Right atrium auricular region (tissue), 2 donors: ENCODE measurements at regions not wholly inside any gene's neighbourhood (a gene's known extent, or its start where the extent isn't known, plus 50 kb on each side); places are given as distances from the start of the nearest gene placed in this dataset.

ENCODE experiments used
- DNase-seq: peaks from one replicate; pipeline ENCODE4 v3.0.0-alpha.2; 2019; ENCODE audit warnings: low spot score
- H3K27ac ChIP-seq, 2 donors: fragments of 200-600 bp; sonication (generic); 1 replicate in 1 of 2; 2 replicates in 1 of 2; pipeline ENCODE4 v1.5.1; 2016 to 2019
- H3K27me3 ChIP-seq, 2 donors: fragments of 200-600 bp; sonication (generic); one replicate each; pipeline versions ENCODE4 v1.5.1 to v1.6.0; 2017 to 2019
- H3K36me3 ChIP-seq: fragments of 200-600 bp; sonication (generic); one replicate; pipeline ENCODE4 v1.5.1; 2016
- H3K4me1 ChIP-seq, 2 donors: fragments of 200-600 bp; sonication (generic); one replicate each; pipeline versions ENCODE4 v1.5.1 to v1.6.0; 2017 to 2019
- H3K4me3 ChIP-seq, 2 donors: fragments of 200-600 bp; sonication (generic); 1 replicate in 1 of 2; 2 replicates in 1 of 2; pipeline ENCODE4 v1.5.1; 2017 to 2019; ENCODE audit warnings: mild to moderate bottlenecking in 1 of 2, moderate library complexity in 1 of 2
- H3K9me3 ChIP-seq, 2 donors: fragments of 200-600 bp; sonication (generic); one replicate each; pipeline ENCODE4 v1.5.1; 2019
- TF ChIP-seq, protein P1 (sequence below), 2 donors: fragments of 200-600 bp; sonication (generic); IDR thresholded peaks; one replicate each; pipeline ENCODE4 v1.5.1; 2019; ENCODE audit warnings: antibody characterized with exemption in 2 of 2

- Histone ChIP-seq H3K4me3 (no peak overlapping the region), H3K4me1 (no peaks in the 10 kb centered on the region)
- TF ChIP-seq, protein P1, sequence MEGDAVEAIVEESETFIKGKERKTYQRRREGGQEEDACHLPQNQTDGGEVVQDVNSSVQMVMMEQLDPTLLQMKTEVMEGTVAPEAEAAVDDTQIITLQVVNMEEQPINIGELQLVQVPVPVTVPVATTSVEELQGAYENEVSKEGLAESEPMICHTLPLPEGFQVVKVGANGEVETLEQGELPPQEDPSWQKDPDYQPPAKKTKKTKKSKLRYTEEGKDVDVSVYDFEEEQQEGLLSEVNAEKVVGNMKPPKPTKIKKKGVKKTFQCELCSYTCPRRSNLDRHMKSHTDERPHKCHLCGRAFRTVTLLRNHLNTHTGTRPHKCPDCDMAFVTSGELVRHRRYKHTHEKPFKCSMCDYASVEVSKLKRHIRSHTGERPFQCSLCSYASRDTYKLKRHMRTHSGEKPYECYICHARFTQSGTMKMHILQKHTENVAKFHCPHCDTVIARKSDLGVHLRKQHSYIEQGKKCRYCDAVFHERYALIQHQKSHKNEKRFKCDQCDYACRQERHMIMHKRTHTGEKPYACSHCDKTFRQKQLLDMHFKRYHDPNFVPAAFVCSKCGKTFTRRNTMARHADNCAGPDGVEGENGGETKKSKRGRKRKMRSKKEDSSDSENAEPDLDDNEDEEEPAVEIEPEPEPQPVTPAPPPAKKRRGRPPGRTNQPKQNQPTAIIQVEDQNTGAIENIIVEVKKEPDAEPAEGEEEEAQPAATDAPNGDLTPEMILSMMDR (IDR thresholded peaks at IDR 0.05), result no peak
Observed at GRCh38 chr3:103906808-103907207, 1459.9 kb upstream of the ALCAM start.

DNA sequence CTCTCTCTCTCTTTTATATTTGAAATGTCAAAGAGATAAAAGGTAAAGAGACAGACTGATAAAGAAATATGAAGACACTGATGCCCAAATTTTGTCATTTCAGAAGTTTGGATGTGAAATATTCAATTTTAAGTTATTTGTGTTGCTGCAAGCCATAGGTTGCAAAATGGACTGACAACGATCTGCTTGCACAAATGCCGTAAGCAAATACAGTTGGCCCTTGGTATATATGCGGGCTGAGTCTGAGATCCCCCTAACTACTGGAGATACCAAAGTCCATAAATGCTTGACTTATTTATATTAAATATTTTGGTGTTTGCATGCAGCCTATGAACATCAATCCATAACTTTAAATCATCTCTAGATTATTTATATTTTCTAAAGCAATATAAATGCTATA, 1459.1 kb upstream of the ALCAM start:
- TF ChIP-seq, protein P1 (IDR thresholded peaks at IDR 0.05), result no peak
- no peak for DNase-seq
- no peak overlapping the region for H3K27ac ChIP-seq

More at GRCh38 chr3:103906808-103907207, 1459.9 kb upstream of the ALCAM start:
- no peaks in the 10 kb centered on the region for H3K36me3 ChIP-seq
- no peaks in the 10 kb centered on the region for H3K9me3 ChIP-seq
- no peak overlapping the region for H3K27ac ChIP-seq
- H3K27me3 ChIP-seq, result no peaks in the 10 kb centered on the region
- no peak for DNase-seq

GRCh38 chr3:103909395-103909794, 1457.3 kb upstream of the ALCAM start:
- TF ChIP-seq, protein P1 (IDR thresholded peaks at IDR 0.05), result no peak
- H3K4me1 ChIP-seq, result no peaks in the 10 kb centered on the region
- H3K9me3 ChIP-seq, result no peaks in the 10 kb centered on the region
- no peak overlapping the region for H3K27ac ChIP-seq
- H3K36me3 ChIP-seq, result no peaks in the 10 kb centered on the region
- no peaks in the 10 kb centered on the region for H3K27me3 ChIP-seq
- H3K4me3 ChIP-seq, result no peak overlapping the region
- DNase-seq, result no peak

More for the DNA sequence above, 1459.1 kb upstream of the ALCAM start:
- no peaks in the 10 kb centered on the region for H3K27me3 ChIP-seq
- H3K4me1 ChIP-seq, result no peaks in the 10 kb centered on the region
- H3K36me3 ChIP-seq, result no peaks in the 10 kb centered on the region
- no peak overlapping the region for H3K4me3 ChIP-seq
- H3K9me3 ChIP-seq, result no peaks in the 10 kb centered on the region

DNA sequence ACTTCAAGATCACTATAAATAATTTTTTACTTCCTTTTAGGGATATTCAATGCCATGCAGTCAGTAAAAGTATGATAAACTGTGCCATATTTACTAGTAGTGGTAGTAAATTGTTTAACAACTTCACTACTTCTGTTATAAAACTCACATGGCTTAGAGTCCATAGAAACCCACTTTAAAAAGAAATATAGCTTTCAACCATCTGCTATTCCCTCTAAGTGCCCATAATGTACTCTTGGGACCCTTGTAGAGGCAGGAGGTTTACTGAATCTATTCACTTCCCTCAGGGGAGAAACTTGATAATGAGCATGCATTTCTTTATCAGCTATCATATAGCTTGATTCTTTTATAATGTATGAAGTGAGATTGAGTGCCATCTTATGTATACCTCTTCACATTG, 1448.4 kb upstream of the ALCAM start:
- Histone ChIP-seq H3K27ac (no peak overlapping the region), H3K36me3 (no peaks in the 10 kb centered on the region), H3K4me1 (no peaks in the 10 kb centered on the region), H3K27me3 (no peaks in the 10 kb centered on the region), H3K9me3 (no peaks in the 10 kb centered on the region), H3K4me3 (no peak overlapping the region)
- no peak for DNase-seq
- TF ChIP-seq, protein P1 (IDR thresholded peaks at IDR 0.05), result no peak

DNA sequence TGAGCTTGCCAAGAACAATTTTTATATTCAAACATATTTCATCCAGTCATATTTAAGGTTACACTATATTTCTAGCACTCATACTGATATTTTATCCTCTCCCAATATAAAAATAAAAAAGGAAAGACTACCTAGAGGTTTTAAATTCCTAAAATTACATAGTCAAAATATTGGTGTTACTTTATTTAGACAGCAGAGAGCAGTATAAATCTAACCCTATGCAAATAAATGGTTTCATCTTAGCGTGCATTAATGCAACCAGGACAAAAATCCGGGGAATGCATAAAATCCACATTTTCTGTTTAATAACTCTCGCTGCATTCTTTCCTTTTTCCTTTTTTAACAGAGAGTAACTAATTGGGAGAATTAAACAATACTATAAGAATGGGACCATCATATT, 1447.4 kb upstream of the ALCAM start:
- Histone ChIP-seq H3K4me1 (no peaks in the 10 kb centered on the region), H3K4me3 (no peak overlapping the region), H3K27me3 (no peaks in the 10 kb centered on the region), H3K9me3 (no peaks in the 10 kb centered on the region), H3K27ac (no peak overlapping the region), H3K36me3 (no peaks in the 10 kb centered on the region)
- DNase-seq, result no peak
- TF ChIP-seq, protein P1 (IDR thresholded peaks at IDR 0.05), result no peak

GRCh38 chr3:103923907-103924306, 1442.8 kb upstream of the ALCAM start:
- Histone ChIP-seq H3K36me3 (no peaks in the 10 kb centered on the region), H3K27ac (no peak overlapping the region), H3K4me1 (no peaks in the 10 kb centered on the region), H3K4me3 (no peak overlapping the region), H3K9me3 (no peaks in the 10 kb centered on the region), H3K27me3 (no peaks in the 10 kb centered on the region)
- no peak for DNase-seq
- TF ChIP-seq, protein P1 (IDR thresholded peaks at IDR 0.05), result no peak
